Endodermal cell (in vitro differentiated cells): ENCODE measurements at regions not wholly inside any gene's neighbourhood (a gene's known extent, or its start where the extent isn't known, plus 50 kb on each side); places are given as distances from the start of the nearest gene placed in this dataset.

ENCODE experiments used
- DNase-seq: peaks from one replicate; pipeline ENCODE4 v3.0.0-alpha.2; 2017
- H3K27ac ChIP-seq: 2 replicates; pipeline ENCODE4 v1.5.1; 2013; ENCODE audit warnings: mild to moderate bottlenecking, low read depth, low read length, moderate library complexity
- H3K27me3 ChIP-seq: 2 replicates; pipeline ENCODE4 v1.6.1; 2013; ENCODE audit warnings: mild to moderate bottlenecking, low read length, moderate library complexity; ENCODE audit not compliant: insufficient read depth, control insufficient read depth, poor library complexity, severe bottlenecking
- H3K36me3 ChIP-seq: 2 replicates; pipeline ENCODE4 v1.7.0; 2013; ENCODE audit warnings: mild to moderate bottlenecking, low read length, moderate library complexity; ENCODE audit not compliant: control insufficient read depth, insufficient read depth
- H3K4me1 ChIP-seq: one replicate; pipeline ENCODE4 v1.7.0; 2013; ENCODE audit warnings: low read length; ENCODE audit not compliant: control insufficient read depth, insufficient read depth
- H3K4me3 ChIP-seq: 2 replicates; pipeline ENCODE4 v1.5.1; 2013; ENCODE audit warnings: mild to moderate bottlenecking, low read length, moderate library complexity
- H3K9ac ChIP-seq: 2 replicates; pipeline ENCODE4 v1.6.1; 2013; ENCODE audit warnings: mild to moderate bottlenecking, low read length, moderate library complexity; ENCODE audit not compliant: poor library complexity, severe bottlenecking; ENCODE audit errors: extremely low read depth
- H3K9me3 ChIP-seq: 2 replicates; pipeline ENCODE4 v1.6.1; 2013; ENCODE audit warnings: mild to moderate bottlenecking, low read length, moderate library complexity; ENCODE audit not compliant: control insufficient read depth
- H3K27ac Mint-ChIP-seq: 2 replicates; pipeline ENCODE4 v1.8.0; 2020; ENCODE audit warnings: mixed read lengths
- H3K27me3 Mint-ChIP-seq: 2 replicates; pipeline ENCODE4 v1.8.0; 2021; ENCODE audit warnings: mild to moderate bottlenecking, mixed read lengths; ENCODE audit not compliant: insufficient read depth
- H3K36me3 Mint-ChIP-seq: 2 replicates; pipeline ENCODE4 v1.8.0; 2020; ENCODE audit warnings: low read depth, mixed read lengths
- H3K4me1 Mint-ChIP-seq: 2 replicates; pipeline ENCODE4 v1.8.0; 2020; ENCODE audit warnings: mixed read lengths
- H3K4me3 Mint-ChIP-seq: 2 replicates; pipeline ENCODE4 v1.8.0; 2020; ENCODE audit warnings: mild to moderate bottlenecking, moderate library complexity, mixed read lengths
- H3K9me3 Mint-ChIP-seq: 2 replicates; pipeline ENCODE4 v1.8.0; 2020; ENCODE audit warnings: mild to moderate bottlenecking, mixed read lengths
- CTCF ChIP-seq: fragments of 200-600 bp; sonication (generic); conservative IDR thresholded peaks from 2 replicates; pipeline ENCODE4 v1.5.0; 2021; ENCODE audit warnings: antibody characterized with exemption, mild to moderate bottlenecking
- WGBS, 2 experiments: methylation state at CpG; one replicate each; pipeline versions ENCODE4 v1.1.5 to v1.1.7; 2013; ENCODE audit warnings: missing lambda C conversion rate in 2 of 2, mixed read lengths in 1 of 2; ENCODE audit not compliant: insufficient coverage in 1 of 2, insufficient read length in 1 of 2; 5-methylcytosine and 5-hydroxymethylcytosine counted together

- Histone ChIP-seq H3K9ac (no peak overlapping the region), H3K27ac (no peak overlapping the region), H3K27me3 (no peaks in the 10 kb centered on the region), H3K4me3 (no peak overlapping the region), H3K36me3 (no peaks in the 10 kb centered on the region), H3K9me3 (no peaks in the 10 kb centered on the region), H3K4me1 (peaks cover 3% of the 10 kb centered on the region)
- Mint-ChIP-seq H3K27ac (no peak overlapping the region), H3K4me3 (no peak overlapping the region), H3K27me3 (no peaks in the 10 kb centered on the region), H3K36me3 (no peaks in the 10 kb centered on the region), H3K4me1 (peaks cover 23% of the 10 kb centered on the region), H3K9me3 (no peaks in the 10 kb centered on the region)
- DNase-seq, result no peak
- no peak for TF ChIP-seq CTCF
These were observed 1097.3 kb upstream of the FLRT2 start for GRCh38 chr14:84432676-84433075.

- H3K9me3 ChIP-seq, result no peaks in the 10 kb centered on the region
- no peak overlapping the region for H3K4me3 ChIP-seq
- no peak overlapping the region for H3K27ac Mint-ChIP-seq
- no peak overlapping the region for H3K9ac ChIP-seq
- no peaks in the 10 kb centered on the region for H3K27me3 Mint-ChIP-seq
- WGBS, 2 experiments, result 86 to 100% methylated on average over 1 to 2 of the region's 2 CpGs
- H3K4me3 Mint-ChIP-seq, result no peak overlapping the region
- no peak for TF ChIP-seq CTCF
- H3K27me3 ChIP-seq, result no peaks in the 10 kb centered on the region
- H3K36me3 ChIP-seq, result no peaks in the 10 kb centered on the region
- DNase-seq, result no peak
- no peaks in the 10 kb centered on the region for H3K36me3 Mint-ChIP-seq
- peaks cover 3% of the 10 kb centered on the region for H3K4me1 ChIP-seq
- no peaks in the 10 kb centered on the region for H3K9me3 Mint-ChIP-seq
- H3K27ac ChIP-seq, result no peak overlapping the region
- H3K4me1 Mint-ChIP-seq, result peaks cover 23% of the 10 kb centered on the region
These were observed 1096.0 kb upstream of the FLRT2 start for GRCh38 chr14:84433961-84434360.

DNA sequence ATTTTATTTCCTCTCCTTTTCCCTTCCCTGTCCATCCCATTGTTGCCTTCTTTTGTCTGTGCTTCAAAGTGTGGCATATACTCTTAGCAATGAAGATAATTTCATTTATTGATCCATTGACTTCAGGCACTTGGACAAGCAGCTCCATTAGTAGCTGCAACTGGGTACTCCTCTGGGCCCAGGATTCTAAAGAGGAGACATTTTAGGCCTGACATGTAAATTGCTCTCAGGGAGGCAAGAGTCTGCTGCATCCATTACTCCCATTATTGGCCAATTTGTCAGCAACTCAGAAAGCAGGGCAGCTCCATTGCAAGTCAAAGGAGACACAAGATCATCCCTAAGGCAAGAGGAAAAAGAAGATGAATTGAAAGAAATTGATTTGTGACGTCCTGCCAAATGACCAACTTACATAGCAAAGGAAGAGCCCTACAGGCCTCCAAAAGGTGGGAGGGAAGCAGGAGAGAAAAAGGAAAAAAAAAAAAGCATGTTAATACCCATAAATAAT is 1094.1 kb upstream of the FLRT2 start:
- Histone ChIP-seq H3K9ac (no peak overlapping the region), H3K27ac (no peak overlapping the region), H3K9me3 (no peaks in the 10 kb centered on the region), H3K4me1 (peaks cover 3% of the 10 kb centered on the region), H3K36me3 (no peaks in the 10 kb centered on the region), H3K4me3 (no peak overlapping the region), H3K27me3 (no peaks in the 10 kb centered on the region)
- H3K27ac Mint-ChIP-seq, result no peak overlapping the region
- H3K9me3 Mint-ChIP-seq, result no peaks in the 10 kb centered on the region
- H3K27me3 Mint-ChIP-seq, result no peaks in the 10 kb centered on the region
- 82% methylated on average over 1 of the region's 1 CpG; no CpG with 5 or more reads in 1 of the 2 experiments for WGBS, 2 experiments
- no peaks in the 10 kb centered on the region for H3K36me3 Mint-ChIP-seq
- no peak for DNase-seq
- TF ChIP-seq CTCF, result no peak
- no peak overlapping the region for H3K4me3 Mint-ChIP-seq
- H3K4me1 Mint-ChIP-seq, result peaks cover 23% of the 10 kb centered on the region
